ACC112 (cell line): ENCODE measurements at regions not wholly inside any gene's neighbourhood (a gene's known extent, or its start where the extent isn't known, plus 50 kb on each side); places are given as distances from the start of the nearest gene placed in this dataset.

Experiments
- H2AFZ ChIP-seq: fragments of 200-600 bp; sonication (generic); one replicate; pipeline ENCODE4 v1.6.0; 2017; ENCODE audit warnings: antibody characterized with exemption, low read length; ENCODE audit not compliant: unreplicated experiment
- H3K27ac ChIP-seq: fragments of 200-600 bp; sonication (generic); 2 replicates; pipeline ENCODE4 v1.5.1; 2014; ENCODE audit warnings: low read depth, mild to moderate bottlenecking, antibody characterized with exemption, low read length, moderate library complexity
- H3K27me3 ChIP-seq: fragments of 200-600 bp; sonication (generic); 2 replicates; pipeline ENCODE4 v1.6.1; 2014; ENCODE audit warnings: mild to moderate bottlenecking, antibody characterized with exemption, low read length, moderate library complexity, mixed read lengths; ENCODE audit not compliant: insufficient read depth
- H3K36me3 ChIP-seq: fragments of 200-600 bp; sonication (generic); 2 replicates; pipeline ENCODE4 v1.6.1; 2016; ENCODE audit warnings: mild to moderate bottlenecking, antibody characterized with exemption, low read length, moderate library complexity, mixed read lengths; ENCODE audit not compliant: insufficient read depth
- H3K4me1 ChIP-seq: fragments of 200-600 bp; sonication (generic); one replicate; pipeline ENCODE4 v1.6.1; 2016; ENCODE audit warnings: low read length, mixed read lengths; ENCODE audit not compliant: insufficient read depth, unreplicated experiment, control insufficient read depth
- H3K4me3 ChIP-seq: fragments of 200-600 bp; sonication (generic); 2 replicates; pipeline ENCODE4 v1.5.1; 2014; ENCODE audit warnings: mild to moderate bottlenecking, low read depth, low read length
- H3K79me2 ChIP-seq: fragments of 200-600 bp; sonication (generic); one replicate; pipeline ENCODE4 v1.6.0; 2016; ENCODE audit warnings: low read length; ENCODE audit not compliant: control insufficient read depth, unreplicated experiment, insufficient read depth

GRCh38 chr5:167869125-167869524 is 422.3 kb upstream of the WWC1 start:
- Histone ChIP-seq H3K4me3 (no peak overlapping the region), H3K27ac (no peak overlapping the region), H3K79me2 (no peaks in the 10 kb centered on the region), H3K4me1 (no peaks in the 10 kb centered on the region), H3K27me3 (no peaks in the 10 kb centered on the region), H2AFZ (no peak overlapping the region), H3K36me3 (no peaks in the 10 kb centered on the region)

DNA sequence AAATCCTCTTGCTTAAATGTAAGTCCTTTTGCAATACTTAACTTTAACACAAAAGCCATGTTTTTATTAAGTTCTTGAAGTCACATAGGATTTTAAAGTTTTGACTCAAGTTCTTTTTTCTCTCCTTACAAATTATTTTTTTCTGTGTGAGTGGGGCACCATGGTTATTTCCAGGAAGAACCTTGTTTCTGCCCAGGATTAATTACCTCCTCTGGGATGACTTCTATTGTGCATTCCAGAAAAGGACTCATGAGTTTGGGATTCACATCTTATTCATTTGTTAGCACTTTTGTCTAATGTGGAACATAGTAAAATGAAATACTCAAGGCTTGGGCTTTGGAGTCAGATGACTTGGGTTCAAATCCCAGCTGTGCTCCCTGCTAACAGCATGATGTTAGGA is 421.4 kb upstream of the WWC1 start:
- H3K4me1 ChIP-seq = no peaks in the 10 kb centered on the region
- H3K27ac ChIP-seq = no peak overlapping the region
- H3K4me3 ChIP-seq = no peak overlapping the region
- H3K79me2 ChIP-seq = no peaks in the 10 kb centered on the region
- H2AFZ ChIP-seq = no peak overlapping the region
- no peaks in the 10 kb centered on the region for H3K27me3 ChIP-seq
- no peaks in the 10 kb centered on the region for H3K36me3 ChIP-seq

GRCh38 chr5:167871091-167871490 is 420.4 kb upstream of the WWC1 start:
- Histone ChIP-seq H2AFZ (no peak overlapping the region), H3K4me3 (no peak overlapping the region), H3K4me1 (no peaks in the 10 kb centered on the region), H3K36me3 (no peaks in the 10 kb centered on the region), H3K79me2 (no peaks in the 10 kb centered on the region), H3K27ac (no peak overlapping the region), H3K27me3 (no peaks in the 10 kb centered on the region)

DNA sequence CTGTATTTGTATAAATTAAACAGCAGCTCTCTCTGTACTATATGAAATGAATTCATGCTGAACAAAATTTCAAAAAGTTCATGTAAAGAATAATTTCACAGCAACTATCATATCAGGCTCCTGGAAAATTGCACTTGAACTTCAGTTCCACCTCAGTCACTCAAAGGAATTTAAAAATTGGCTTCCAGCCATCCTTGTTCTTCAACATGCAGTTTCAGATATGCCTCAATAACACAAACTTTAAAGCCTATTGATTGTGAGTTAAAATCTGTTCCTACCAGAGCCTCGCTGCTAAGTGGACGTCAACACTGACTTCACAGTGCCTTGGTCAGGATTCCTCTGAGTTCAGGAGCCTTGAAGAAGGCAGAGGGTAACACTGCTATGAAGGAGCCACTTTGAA is 418.7 kb upstream of the WWC1 start:
- no peak overlapping the region for H2AFZ ChIP-seq
- no peaks in the 10 kb centered on the region for H3K4me1 ChIP-seq
- H3K36me3 ChIP-seq = no peaks in the 10 kb centered on the region
- H3K27ac ChIP-seq = no peak overlapping the region
- H3K79me2 ChIP-seq = no peaks in the 10 kb centered on the region
- H3K4me3 ChIP-seq = no peak overlapping the region
- H3K27me3 ChIP-seq = no peaks in the 10 kb centered on the region

DNA sequence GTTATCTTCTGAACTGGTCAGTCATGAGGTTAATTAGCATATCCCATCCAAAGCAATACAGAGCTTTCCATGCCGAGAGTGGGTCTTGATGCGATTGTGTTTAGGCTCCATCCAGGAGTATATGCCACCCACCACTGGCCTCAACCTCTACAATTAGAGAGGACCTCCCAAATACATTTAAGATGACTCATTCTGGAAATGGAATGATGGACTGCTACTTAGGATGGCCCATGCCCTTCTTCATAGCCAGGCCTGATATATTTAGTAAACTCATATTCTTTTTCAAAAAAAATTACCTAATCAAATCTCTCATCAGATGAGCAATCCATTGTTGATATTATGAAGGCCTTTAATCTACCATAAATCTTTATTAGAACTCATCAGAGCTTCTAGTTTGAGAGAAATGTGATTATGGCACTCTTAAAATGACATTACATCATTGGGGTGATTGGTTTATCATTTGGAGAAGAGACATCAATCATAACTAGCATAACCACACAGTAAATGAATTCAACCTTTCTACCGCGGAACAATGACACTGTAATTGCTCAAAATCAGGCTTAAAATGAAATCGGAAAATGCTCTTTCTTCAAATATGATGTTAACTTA is 414.2 kb upstream of the WWC1 start:
- H3K4me1 ChIP-seq = no peaks in the 10 kb centered on the region
- no peak overlapping the region for H3K27ac ChIP-seq
- H3K4me3 ChIP-seq = no peak overlapping the region
- H3K79me2 ChIP-seq = no peaks in the 10 kb centered on the region
- no peaks in the 10 kb centered on the region for H3K36me3 ChIP-seq
- no peaks in the 10 kb centered on the region for H3K27me3 ChIP-seq
- H2AFZ ChIP-seq = no peak overlapping the region

DNA sequence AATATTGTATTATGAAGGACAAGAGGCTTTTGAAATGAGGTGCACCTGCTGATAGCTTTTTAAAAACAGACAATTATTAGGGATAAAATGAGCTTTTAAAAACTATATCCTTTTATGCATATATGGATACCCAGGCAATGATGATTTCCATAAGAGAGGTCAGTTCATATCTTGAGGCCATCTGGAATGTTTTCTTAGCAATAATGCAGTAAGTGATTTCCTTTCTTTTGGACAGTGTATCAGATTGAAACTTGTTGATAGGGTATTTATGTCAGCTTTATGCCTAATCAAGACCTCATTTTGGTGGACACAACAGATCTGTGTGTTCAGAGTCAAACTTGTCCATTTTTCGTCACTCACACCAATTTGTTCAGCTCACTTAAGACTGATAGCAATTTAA is 413.5 kb upstream of the WWC1 start:
- Histone ChIP-seq H3K27ac (no peak overlapping the region), H3K4me3 (no peak overlapping the region), H3K27me3 (no peaks in the 10 kb centered on the region), H3K36me3 (no peaks in the 10 kb centered on the region), H2AFZ (no peak overlapping the region), H3K4me1 (no peaks in the 10 kb centered on the region), H3K79me2 (no peaks in the 10 kb centered on the region)

DNA sequence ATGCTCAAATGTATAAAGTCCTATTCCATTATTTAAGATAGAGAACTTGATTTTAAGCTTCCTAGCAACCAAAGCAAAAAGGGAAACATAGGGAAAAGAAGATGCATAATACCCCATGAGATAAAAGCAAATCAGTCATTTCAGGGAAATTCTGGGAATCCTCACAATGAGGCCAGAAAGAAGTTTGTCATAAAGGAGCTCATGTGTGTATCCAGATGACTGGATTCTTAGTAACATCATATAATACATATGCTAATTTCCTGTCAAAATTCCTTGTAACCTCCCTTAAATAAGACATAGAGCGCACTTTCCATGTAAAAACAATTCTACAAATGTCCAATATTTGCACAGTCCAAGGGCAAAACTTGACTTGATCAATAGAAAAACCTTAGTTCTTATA is 411.0 kb upstream of the WWC1 start:
- H3K79me2 ChIP-seq = no peaks in the 10 kb centered on the region
- H3K4me3 ChIP-seq = no peak overlapping the region
- H3K4me1 ChIP-seq = no peaks in the 10 kb centered on the region
- H3K27ac ChIP-seq = no peak overlapping the region
- H3K27me3 ChIP-seq = no peaks in the 10 kb centered on the region
- H2AFZ ChIP-seq = no peak overlapping the region
- no peaks in the 10 kb centered on the region for H3K36me3 ChIP-seq

DNA sequence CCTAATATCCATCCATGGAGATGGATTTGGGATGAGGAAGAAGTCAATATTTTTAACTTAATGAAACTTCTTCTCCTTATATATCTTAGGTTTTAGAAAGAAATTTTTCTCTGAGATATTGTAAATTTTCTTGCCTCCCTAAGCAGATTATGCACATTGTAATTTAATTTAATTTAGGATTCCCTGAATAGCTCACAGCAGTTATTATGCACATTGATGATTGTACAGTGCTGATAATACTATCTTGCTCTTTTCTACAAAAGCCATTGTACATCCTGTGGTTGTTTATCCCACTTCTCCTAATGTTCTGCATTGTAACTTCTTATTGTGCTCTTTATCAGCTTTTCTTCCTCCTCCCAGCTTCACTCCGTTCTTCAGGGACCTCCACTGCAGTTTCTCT is 410.4 kb upstream of the WWC1 start:
- H3K27ac ChIP-seq = no peak overlapping the region

GRCh38 chr5:167886196-167886595 is 405.2 kb upstream of the WWC1 start:
- Histone ChIP-seq H3K4me3 (no peak overlapping the region), H2AFZ (no peak overlapping the region), H3K79me2 (no peaks in the 10 kb centered on the region), H3K27ac (no peak overlapping the region), H3K4me1 (no peaks in the 10 kb centered on the region), H3K36me3 (no peaks in the 10 kb centered on the region), H3K27me3 (no peaks in the 10 kb centered on the region)

More for the DNA sequence above, 410.4 kb upstream of the WWC1 start:
- H3K36me3 ChIP-seq = no peaks in the 10 kb centered on the region
- no peaks in the 10 kb centered on the region for H3K27me3 ChIP-seq
- H3K4me3 ChIP-seq = no peak overlapping the region
- H3K79me2 ChIP-seq = no peaks in the 10 kb centered on the region
- no peaks in the 10 kb centered on the region for H3K4me1 ChIP-seq
- no peak overlapping the region for H2AFZ ChIP-seq

GRCh38 chr5:167888393-167888792 is 403.1 kb upstream of the WWC1 start:
- no peaks in the 10 kb centered on the region for H3K36me3 ChIP-seq

DNA sequence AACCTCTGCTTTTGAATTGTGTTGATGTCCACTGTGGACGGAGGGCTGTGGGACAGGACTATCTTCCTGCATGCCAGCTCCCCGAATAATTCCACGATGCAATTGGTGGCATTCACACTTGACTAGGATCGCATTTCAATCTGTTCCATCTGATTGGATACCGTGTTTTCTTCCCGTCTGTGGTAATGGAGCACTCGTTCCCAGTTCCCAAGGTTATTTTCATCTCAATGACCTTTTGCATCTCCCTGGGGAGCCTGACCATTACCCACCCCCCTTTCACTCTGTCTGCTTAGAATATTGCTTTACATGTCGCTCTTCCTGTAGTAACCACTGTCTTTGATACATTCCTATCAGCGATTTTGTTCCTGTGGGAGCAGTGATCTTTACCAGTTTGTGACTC is 402.2 kb upstream of the WWC1 start:
- Histone ChIP-seq H3K27me3 (no peaks in the 10 kb centered on the region), H3K36me3 (no peaks in the 10 kb centered on the region), H3K4me3 (no peak overlapping the region), H3K4me1 (no peaks in the 10 kb centered on the region), H3K27ac (no peak overlapping the region), H2AFZ (no peak overlapping the region), H3K79me2 (no peaks in the 10 kb centered on the region)

More at GRCh38 chr5:167888393-167888792, 403.1 kb upstream of the WWC1 start:
- H3K4me1 ChIP-seq = no peaks in the 10 kb centered on the region
- H3K4me3 ChIP-seq = no peak overlapping the region
- H3K27ac ChIP-seq = no peak overlapping the region
- H3K79me2 ChIP-seq = no peaks in the 10 kb centered on the region
- no peak overlapping the region for H2AFZ ChIP-seq
- H3K27me3 ChIP-seq = no peaks in the 10 kb centered on the region
